Kidney (tissue), 13 donors: ENCODE measurements at regions not wholly inside any gene's neighbourhood (a gene's known extent, or its start where the extent isn't known, plus 50 kb on each side); places are given as distances from the start of the nearest gene placed in this dataset.

ENCODE experiments used
- DNase-seq, 5 donors: peaks; one replicate each; pipeline ENCODE4 v3.0.0-alpha.2; 2013 to 2020
- FAIRE-seq: peaks from 2 replicates; lab custom pipeline; 2012; peaks lifted over from hg19 to GRCh38; lab: Jason Lieb, UNC
- H3K27ac ChIP-seq, 2 donors: one replicate each; pipeline ENCODE4 v1.7.0; 2013; ENCODE audit warnings: low read depth in 2 of 2, low read length in 2 of 2, inconsistent platforms in 1 of 2
- H3K27me3 ChIP-seq: one replicate; pipeline ENCODE4 v1.7.1; 2013; ENCODE audit warnings: low read length, inconsistent platforms; ENCODE audit not compliant: control insufficient read depth, insufficient read depth
- H3K36me3 ChIP-seq, 3 donors: one replicate each; pipeline versions ENCODE4 v1.7.0 to v1.7.1; 2013; ENCODE audit warnings: low read length in 3 of 3, control low read depth in 1 of 3, inconsistent platforms in 1 of 3; ENCODE audit not compliant: insufficient read depth in 3 of 3, control insufficient read depth in 2 of 3
- H3K4me1 ChIP-seq, 3 donors: one replicate each; pipeline versions ENCODE4 v1.7.0 to v1.7.1; 2013; ENCODE audit warnings: low read length in 3 of 3, inconsistent platforms in 1 of 3, low read depth in 1 of 3; ENCODE audit not compliant: control insufficient read depth in 2 of 3, insufficient read depth in 2 of 3
- H3K4me3 ChIP-seq, 3 donors: one replicate each; pipeline versions ENCODE4 v1.7.0 to v1.8.1; 2013; ENCODE audit warnings: low read length in 3 of 3, control low read depth in 1 of 3, inconsistent platforms in 1 of 3
- H3K9ac ChIP-seq, 3 donors: one replicate each; pipeline versions ENCODE4 v1.7.0 to v1.7.1; 2013; ENCODE audit warnings: low read length in 3 of 3, control low read depth in 1 of 3, inconsistent platforms in 1 of 3
- H3K9me3 ChIP-seq, 3 donors: one replicate each; pipeline versions ENCODE4 v1.7.0 to v1.7.1; 2013; ENCODE audit warnings: low read length in 3 of 3, control low read depth in 1 of 3, inconsistent platforms in 1 of 3; ENCODE audit not compliant: control insufficient read depth in 2 of 3, insufficient read depth in 1 of 3
- intact Hi-C: fragments of 100-400 bp; cut with DNase I; formaldehyde crosslinking; loops from one replicate; pipeline ENCODE4 v1.11.1; 2022
- TF ChIP-seq, protein P1 (sequence below): IDR thresholded peaks from 3 replicates; pipeline ENCODE4 v1.5.1; 2012; ENCODE audit warnings: mild to moderate bottlenecking, moderate library complexity, borderline replicate concordance; ENCODE audit not compliant: insufficient read depth; ENCODE audit errors: extremely low read depth
- donor health status: control.
- donor health status: control.
- donor health status: control.
- donor health status: control.
- donor health status: control.
- donor health status: DM: yes; HTN: yes; CAD: no.
- donor health status: Normal renal cell carcinoma (clear cell type).

- DNase-seq (no peak), FAIRE-seq (no peak)
- H3K4me1 ChIP-seq: no peaks in the 10 kb centered on the region
- no peak overlapping the region for H3K27ac ChIP-seq
- no peak overlapping the region for H3K4me3 ChIP-seq
- TF ChIP-seq, protein P1, sequence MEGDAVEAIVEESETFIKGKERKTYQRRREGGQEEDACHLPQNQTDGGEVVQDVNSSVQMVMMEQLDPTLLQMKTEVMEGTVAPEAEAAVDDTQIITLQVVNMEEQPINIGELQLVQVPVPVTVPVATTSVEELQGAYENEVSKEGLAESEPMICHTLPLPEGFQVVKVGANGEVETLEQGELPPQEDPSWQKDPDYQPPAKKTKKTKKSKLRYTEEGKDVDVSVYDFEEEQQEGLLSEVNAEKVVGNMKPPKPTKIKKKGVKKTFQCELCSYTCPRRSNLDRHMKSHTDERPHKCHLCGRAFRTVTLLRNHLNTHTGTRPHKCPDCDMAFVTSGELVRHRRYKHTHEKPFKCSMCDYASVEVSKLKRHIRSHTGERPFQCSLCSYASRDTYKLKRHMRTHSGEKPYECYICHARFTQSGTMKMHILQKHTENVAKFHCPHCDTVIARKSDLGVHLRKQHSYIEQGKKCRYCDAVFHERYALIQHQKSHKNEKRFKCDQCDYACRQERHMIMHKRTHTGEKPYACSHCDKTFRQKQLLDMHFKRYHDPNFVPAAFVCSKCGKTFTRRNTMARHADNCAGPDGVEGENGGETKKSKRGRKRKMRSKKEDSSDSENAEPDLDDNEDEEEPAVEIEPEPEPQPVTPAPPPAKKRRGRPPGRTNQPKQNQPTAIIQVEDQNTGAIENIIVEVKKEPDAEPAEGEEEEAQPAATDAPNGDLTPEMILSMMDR: no peak
- intact Hi-C loops: no loop called here
- H3K27me3 ChIP-seq: no peaks in the 10 kb centered on the region
- H3K9ac ChIP-seq: no peak overlapping the region
- no peaks in the 10 kb centered on the region for H3K36me3 ChIP-seq
- peaks cover 0 to 1% (median 0%) of the 10 kb centered on the region in 3 donors for H3K9me3 ChIP-seq
These were observed 138.7 kb downstream of the AQP9 start for GRCh38 chr15:58276924-58277323.

- no peaks in the 10 kb centered on the region for H3K27me3 ChIP-seq
- no peaks in the 10 kb centered on the region for H3K4me1 ChIP-seq
- no peaks in the 10 kb centered on the region for H3K9me3 ChIP-seq
- H3K9ac ChIP-seq: no peak overlapping the region
- no peak overlapping the region for H3K27ac ChIP-seq
- TF ChIP-seq, protein P1: no peak
- no peak overlapping the region for H3K4me3 ChIP-seq
- FAIRE-seq (no peak), DNase-seq (no peak)
- intact Hi-C loops: no loop called here
- no peaks in the 10 kb centered on the region for H3K36me3 ChIP-seq
These were observed 139.2 kb downstream of the AQP9 start for GRCh38 chr15:58277333-58277732.

DNA sequence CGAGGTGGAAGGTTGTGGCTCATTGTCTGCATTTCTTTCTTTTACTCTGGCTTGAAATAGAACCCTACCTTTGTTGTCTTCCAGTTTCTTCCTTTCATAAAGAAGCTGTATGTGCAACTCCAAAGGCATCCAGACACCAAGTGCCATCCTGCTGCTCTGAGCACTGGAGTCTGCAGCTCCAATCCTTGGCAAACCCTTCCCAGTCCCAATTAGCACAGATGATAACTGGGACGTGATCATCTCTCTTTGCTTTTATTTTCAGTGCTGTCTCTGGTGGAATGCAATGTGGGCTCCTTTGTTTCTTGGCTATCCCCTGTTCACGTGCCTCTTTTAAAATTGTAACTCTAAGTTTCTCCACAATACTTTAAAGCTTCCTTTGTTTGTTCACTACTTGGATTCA lies 140.9 kb downstream of the AQP9 start:
- no peaks in the 10 kb centered on the region for H3K36me3 ChIP-seq
- no peak for FAIRE-seq
- no peak overlapping the region for H3K9ac ChIP-seq
- no peak overlapping the region for H3K27ac ChIP-seq
- H3K4me1 ChIP-seq: no peaks in the 10 kb centered on the region
- TF ChIP-seq, protein P1: no peak
- H3K4me3 ChIP-seq: no peak overlapping the region
- no peaks in the 10 kb centered on the region for H3K9me3 ChIP-seq
- intact Hi-C loops: no loop called here
- no peak for DNase-seq
- H3K27me3 ChIP-seq: no peaks in the 10 kb centered on the region

GRCh38 chr15:58279654-58280053 lies 141.5 kb downstream of the AQP9 start:
- intact Hi-C loops: no loop called here
- TF ChIP-seq, protein P1: no peak
- no peaks in the 10 kb centered on the region for H3K4me1 ChIP-seq
- no peaks in the 10 kb centered on the region for H3K9me3 ChIP-seq
- H3K27ac ChIP-seq: no peak overlapping the region
- no peak for DNase-seq
- H3K27me3 ChIP-seq: no peaks in the 10 kb centered on the region
- H3K4me3 ChIP-seq: no peak overlapping the region
- FAIRE-seq: no peak
- H3K9ac ChIP-seq: no peak overlapping the region
- no peaks in the 10 kb centered on the region for H3K36me3 ChIP-seq
